ENCODE measurements at regions not wholly inside any gene's neighbourhood (a gene's known extent, or its start where the extent isn't known, plus 50 kb on each side); places are given as distances from the start of the nearest gene placed in this dataset.
"Not testable (repeated sequence)": the region's sequence is repeated elsewhere in the genome, so short reads cannot be mapped to it uniquely, and the experiment has no call there.

DNA sequence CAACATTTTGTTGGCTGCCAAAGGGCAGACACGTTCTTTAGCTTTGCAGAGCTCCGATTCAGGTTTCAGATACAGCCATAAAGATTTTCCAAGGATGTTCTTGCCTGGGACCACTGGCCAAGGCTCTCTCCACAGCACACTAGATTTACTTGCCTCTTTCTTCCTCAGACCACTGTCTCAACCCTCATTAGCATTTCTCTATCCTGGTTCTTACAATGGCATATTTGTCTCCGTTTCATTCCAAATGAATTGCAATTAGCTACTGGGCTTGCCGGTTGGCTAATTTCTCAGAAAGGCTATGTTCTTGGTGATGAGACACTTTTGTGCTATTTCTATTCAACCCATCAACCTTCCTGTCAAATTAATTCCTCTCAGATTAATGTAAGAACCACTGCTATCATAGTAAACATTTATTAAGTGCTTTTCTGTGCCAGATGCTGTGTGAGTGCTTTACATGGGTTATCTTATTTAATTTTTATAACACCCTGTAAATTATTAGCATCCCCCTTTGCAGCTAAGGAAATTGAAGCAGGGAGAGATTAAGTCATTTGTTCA, 118.4 kb upstream of the NR3C1 start:
- H3K4me3 ChIP-seq (IDR thresholded peaks at IDR 0.05; ENCODE audit: insufficient read depth, low read depth, low read length) = no peak overlapping the region
- H3K27ac ChIP-seq = no peak overlapping the region
- TF ChIP-seq CTCF (conservative IDR thresholded peaks at IDR 0.05; ENCODE audit: low read depth, low read length) = no peak
- peaks cover 34% of the 10 kb centered on the region for H3K4me1 ChIP-seq (ENCODE audit: low read depth, poor library complexity, severe bottlenecking)
- H3K36me3 ChIP-seq (ENCODE audit: insufficient read depth) = no peaks in the 10 kb centered on the region
- no peaks in the 10 kb centered on the region for H3K79me2 ChIP-seq (ENCODE audit: insufficient read depth, low read depth)
- no peaks in the 10 kb centered on the region for H3K27me3 ChIP-seq (ENCODE audit: insufficient read depth, low read depth)
- H3K4me2 ChIP-seq = no peak overlapping the region
- H3K9ac ChIP-seq = no peak overlapping the region
- H4K20me1 ChIP-seq (ENCODE audit: insufficient read depth) = no peaks in the 10 kb centered on the region
- H2AFZ ChIP-seq (ENCODE audit: low read depth) = no peak overlapping the region

DNA sequence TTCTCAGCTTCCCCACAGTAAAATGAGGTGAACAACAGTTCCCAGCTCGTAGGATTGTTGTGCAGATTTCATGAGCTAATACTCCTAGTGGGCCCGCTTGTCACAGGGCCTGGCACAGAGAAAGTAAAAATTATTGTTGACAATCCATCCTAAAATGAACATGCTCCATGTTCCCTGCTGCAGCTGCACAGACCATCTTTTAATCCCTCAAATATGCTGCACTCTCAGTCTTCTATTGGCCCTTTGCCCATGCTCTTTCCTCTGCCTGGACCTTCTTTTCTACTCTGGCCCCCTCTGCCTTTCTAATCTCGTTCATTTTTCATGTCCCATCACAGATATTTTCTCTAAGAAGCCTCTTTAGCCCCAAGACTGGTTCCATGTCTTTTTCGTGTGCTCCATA, 117.7 kb upstream of the NR3C1 start:
- no peak overlapping the region for H3K27ac ChIP-seq
- H2AFZ ChIP-seq (ENCODE audit: low read depth) = no peak overlapping the region
- H3K4me3 ChIP-seq (IDR thresholded peaks at IDR 0.05; ENCODE audit: insufficient read depth, low read depth, low read length) = no peak overlapping the region
- no peak overlapping the region for H3K9ac ChIP-seq
- no peaks in the 10 kb centered on the region for H3K36me3 ChIP-seq (ENCODE audit: insufficient read depth)
- TF ChIP-seq CTCF (conservative IDR thresholded peaks at IDR 0.05; ENCODE audit: low read depth, low read length) = no peak
- H3K4me2 ChIP-seq = no peak overlapping the region
- H3K79me2 ChIP-seq (ENCODE audit: insufficient read depth, low read depth) = no peaks in the 10 kb centered on the region
- H3K4me1 ChIP-seq (ENCODE audit: low read depth, poor library complexity, severe bottlenecking) = peaks cover 34% of the 10 kb centered on the region
- H4K20me1 ChIP-seq (ENCODE audit: insufficient read depth) = no peaks in the 10 kb centered on the region
- H3K27me3 ChIP-seq (ENCODE audit: insufficient read depth, low read depth) = no peaks in the 10 kb centered on the region

DNA sequence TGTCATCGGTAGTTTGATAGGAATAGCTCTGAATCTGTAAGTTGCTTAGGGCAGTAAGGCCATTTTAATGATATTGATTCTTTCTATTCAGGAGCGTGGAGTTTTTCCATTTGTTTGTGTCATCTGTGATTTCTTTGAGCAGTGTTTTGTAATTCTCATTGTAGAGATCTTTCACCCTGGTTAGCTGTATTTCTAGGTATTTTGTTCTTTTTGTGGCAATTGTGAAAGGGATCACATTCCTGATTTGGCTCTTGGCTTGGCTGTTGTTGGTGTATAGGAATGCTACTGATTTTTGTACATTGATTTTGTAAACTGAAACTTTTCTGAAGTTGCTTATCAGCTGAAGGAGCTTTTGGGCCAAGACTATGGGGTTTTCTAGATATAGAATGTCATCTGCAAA, 115.7 kb upstream of the NR3C1 start:
- H3K27ac ChIP-seq; H3K36me3 ChIP-seq (ENCODE audit: insufficient read depth); H3K4me3 ChIP-seq (IDR thresholded peaks at IDR 0.05; ENCODE audit: insufficient read depth, low read depth, low read length); H3K79me2 ChIP-seq (ENCODE audit: insufficient read depth, low read depth); H4K20me1 ChIP-seq (ENCODE audit: insufficient read depth); H3K27me3 ChIP-seq (ENCODE audit: insufficient read depth, low read depth); H3K9ac ChIP-seq; H3K4me2 ChIP-seq; H2AFZ ChIP-seq (ENCODE audit: low read depth): not testable (repeated sequence)
- H3K4me1 ChIP-seq (ENCODE audit: low read depth, poor library complexity, severe bottlenecking) = peaks cover 38% of the 10 kb centered on the region

GRCh38 chr5:143517824-143518223, 114.3 kb upstream of the NR3C1 start:
- H3K27me3 ChIP-seq (ENCODE audit: insufficient read depth, low read depth); H3K27ac ChIP-seq; H3K79me2 ChIP-seq (ENCODE audit: insufficient read depth, low read depth); H3K36me3 ChIP-seq (ENCODE audit: insufficient read depth); H3K4me3 ChIP-seq (IDR thresholded peaks at IDR 0.05; ENCODE audit: insufficient read depth, low read depth, low read length); H4K20me1 ChIP-seq (ENCODE audit: insufficient read depth); H3K4me2 ChIP-seq; H2AFZ ChIP-seq (ENCODE audit: low read depth); H3K9ac ChIP-seq: not testable (repeated sequence)
- peaks cover 52% of the 10 kb centered on the region for H3K4me1 ChIP-seq (ENCODE audit: low read depth, poor library complexity, severe bottlenecking)

- Histone ChIP-seq H3K9ac (no peak overlapping the region), H3K4me3 (IDR thresholded peaks at IDR 0.05; ENCODE audit: insufficient read depth, low read depth, low read length) (no peak overlapping the region), H3K27me3 (ENCODE audit: insufficient read depth, low read depth) (no peaks in the 10 kb centered on the region), H4K20me1 (ENCODE audit: insufficient read depth) (no peaks in the 10 kb centered on the region), H3K4me2 (peak overlapping the region; percentile 48; the same call in 1 of the 2 replicates), H3K79me2 (ENCODE audit: insufficient read depth, low read depth) (no peaks in the 10 kb centered on the region), H3K4me1 (ENCODE audit: low read depth, poor library complexity, severe bottlenecking) (peaks cover 68% of the 10 kb centered on the region), H3K36me3 (ENCODE audit: insufficient read depth) (no peaks in the 10 kb centered on the region), H2AFZ (ENCODE audit: low read depth) (no peak overlapping the region), H3K27ac (no peak overlapping the region; the same call in 1 of the 2 replicates)
- TF ChIP-seq CTCF (conservative IDR thresholded peaks at IDR 0.05; ENCODE audit: low read depth, low read length) = no peak
Measured at GRCh38 chr5:143516249-143516648, 112.8 kb upstream of the NR3C1 start.
